Muscle of leg (tissue), 3 donors: ENCODE measurements at regions not wholly inside any gene's neighbourhood (a gene's known extent, or its start where the extent isn't known, plus 50 kb on each side); places are given as distances from the start of the nearest gene placed in this dataset.

Source experiments
- DNase-seq: peaks from one replicate; pipeline ENCODE4 v3.0.0; 2013
- H3K27ac ChIP-seq: one replicate; pipeline ENCODE4 v1.5.1; 2013; ENCODE audit warnings: mild to moderate bottlenecking, low read length, control low read depth
- H3K27me3 ChIP-seq: one replicate; pipeline ENCODE4 v1.6.1; 2013; ENCODE audit warnings: low read length; ENCODE audit not compliant: control insufficient read depth, insufficient read depth
- H3K36me3 ChIP-seq: one replicate; pipeline ENCODE4 v1.6.1; 2013; ENCODE audit warnings: low read length; ENCODE audit not compliant: control insufficient read depth, insufficient read depth
- H3K4me1 ChIP-seq: one replicate; pipeline ENCODE4 v1.6.1; 2013; ENCODE audit warnings: low read length; ENCODE audit not compliant: control insufficient read depth, insufficient read depth
- H3K4me3 ChIP-seq: one replicate; pipeline ENCODE4 v1.5.1; 2013; ENCODE audit warnings: low read length, control low read depth
- H3K9me3 ChIP-seq: replicated peaks from 2 replicates; pipeline ENCODE4 v1.6.1; 2013; ENCODE audit warnings: low read depth, low read length; ENCODE audit not compliant: control insufficient read depth
- WGBS: methylation state at CpG from one replicate; pipeline ENCODE4 v1.1.5; 2013; ENCODE audit warnings: missing lambda C conversion rate; ENCODE audit not compliant: insufficient coverage; 5-methylcytosine and 5-hydroxymethylcytosine counted together

DNA sequence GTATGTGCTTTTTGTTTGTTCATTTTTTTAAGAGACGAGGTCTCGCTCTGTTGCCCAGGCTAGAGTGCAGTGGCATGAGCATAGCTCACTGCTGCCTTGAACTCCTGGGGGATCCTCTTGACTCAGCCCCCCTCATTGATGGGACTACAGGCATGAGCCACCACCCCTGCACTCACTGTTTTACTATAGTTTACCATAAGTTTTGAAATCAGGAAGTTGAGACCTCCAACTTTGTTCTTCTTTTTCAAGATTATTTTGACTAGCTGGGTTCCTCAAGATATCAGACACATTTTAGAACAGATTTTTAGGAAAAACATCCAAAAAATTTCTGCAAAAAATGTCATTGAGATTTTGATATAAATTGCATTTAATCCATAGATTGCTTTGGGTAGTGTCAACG is 120.4 kb upstream of the FGGY start:
- DNase-seq = no peak
- peaks cover 7% of the 10 kb centered on the region for H3K4me1 ChIP-seq
- H3K27ac ChIP-seq = no peak overlapping the region
- H3K27me3 ChIP-seq = no peaks in the 10 kb centered on the region
- no peaks in the 10 kb centered on the region for H3K36me3 ChIP-seq
- peaks cover 4% of the 10 kb centered on the region for H3K9me3 ChIP-seq
- WGBS = no CpG with 5 or more reads among the region's 3 CpGs
- no peak overlapping the region for H3K4me3 ChIP-seq

DNA sequence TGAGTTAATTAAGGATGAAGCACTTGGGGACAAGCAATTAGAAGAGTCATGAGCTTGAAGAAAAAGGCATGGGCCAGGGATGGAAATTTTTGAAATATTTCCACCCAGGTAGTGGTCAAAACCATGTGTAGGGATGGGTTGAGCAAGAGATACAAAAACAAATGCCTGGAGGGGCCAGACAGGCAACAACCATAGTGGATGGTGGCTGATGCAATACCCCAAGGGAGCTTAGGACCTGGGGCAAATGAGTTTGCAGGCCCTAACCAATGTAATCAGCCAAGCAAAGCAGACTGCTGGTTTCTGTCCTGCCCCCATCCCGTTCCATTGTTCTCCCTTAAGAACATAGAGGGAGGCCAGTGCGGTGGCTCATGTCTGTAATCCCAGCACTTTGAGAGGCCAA is 119.1 kb upstream of the FGGY start:
- H3K27ac ChIP-seq = peak overlapping the region; percentile 54
- 80% methylated on average over 1 of the region's 2 CpGs for WGBS
- no peak for DNase-seq

DNA sequence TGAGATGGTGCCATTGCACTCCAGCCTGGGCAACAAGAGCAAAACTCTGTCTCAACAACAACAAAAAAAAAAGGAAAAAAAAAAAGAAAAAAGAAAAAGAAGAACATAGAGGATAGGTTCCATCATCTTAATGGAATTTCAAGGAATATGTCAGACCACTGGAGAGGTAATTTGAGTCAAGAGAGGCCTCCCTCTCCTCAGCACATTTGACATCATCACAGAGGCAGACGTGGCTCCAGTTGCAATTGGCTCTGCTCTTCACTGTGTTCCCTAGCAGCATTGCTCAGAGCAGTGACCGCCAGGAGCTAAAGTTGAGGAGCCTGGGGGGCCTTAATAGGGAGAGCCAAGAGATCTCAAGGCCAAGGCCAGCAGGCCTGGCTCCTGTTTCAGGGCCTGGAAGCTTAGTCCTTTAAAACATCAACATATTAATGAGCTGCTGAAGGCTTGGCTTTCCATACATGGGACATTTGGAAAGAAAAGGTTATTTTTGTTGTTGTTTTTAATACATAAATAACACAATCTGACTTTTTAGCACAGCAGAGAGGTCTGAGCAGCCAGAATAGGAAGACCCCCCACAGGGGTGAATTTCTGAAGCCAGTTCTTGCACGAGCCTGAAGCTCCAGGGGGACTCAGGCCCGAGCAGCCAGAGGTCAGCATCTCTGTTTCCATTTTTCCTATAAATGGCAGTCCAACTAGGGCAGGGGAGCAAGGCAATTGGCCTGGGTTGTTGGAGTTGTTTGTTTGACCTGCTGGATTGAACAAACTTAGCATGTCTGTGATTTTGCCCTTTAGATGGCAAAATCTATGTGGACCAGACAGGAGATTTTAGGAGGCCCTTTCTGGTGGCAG is 118.3 kb upstream of the FGGY start:
- Histone ChIP-seq H3K4me1 (peaks cover 7% of the 10 kb centered on the region), H3K36me3 (no peaks in the 10 kb centered on the region), H3K27me3 (no peaks in the 10 kb centered on the region), H3K9me3 (peaks cover 4% of the 10 kb centered on the region), H3K27ac (peak overlapping the region; percentile 63), H3K4me3 (no peak overlapping the region)
- WGBS = 18% methylated on average over 3 of the region's 4 CpGs
- DNase-seq = peak; percentile 99

More for the DNA sequence above, 119.1 kb upstream of the FGGY start:
- H3K4me1 ChIP-seq = peaks cover 7% of the 10 kb centered on the region
- no peaks in the 10 kb centered on the region for H3K27me3 ChIP-seq
- no peak overlapping the region for H3K4me3 ChIP-seq
- H3K9me3 ChIP-seq = peaks cover 4% of the 10 kb centered on the region
- H3K36me3 ChIP-seq = no peaks in the 10 kb centered on the region

DNA sequence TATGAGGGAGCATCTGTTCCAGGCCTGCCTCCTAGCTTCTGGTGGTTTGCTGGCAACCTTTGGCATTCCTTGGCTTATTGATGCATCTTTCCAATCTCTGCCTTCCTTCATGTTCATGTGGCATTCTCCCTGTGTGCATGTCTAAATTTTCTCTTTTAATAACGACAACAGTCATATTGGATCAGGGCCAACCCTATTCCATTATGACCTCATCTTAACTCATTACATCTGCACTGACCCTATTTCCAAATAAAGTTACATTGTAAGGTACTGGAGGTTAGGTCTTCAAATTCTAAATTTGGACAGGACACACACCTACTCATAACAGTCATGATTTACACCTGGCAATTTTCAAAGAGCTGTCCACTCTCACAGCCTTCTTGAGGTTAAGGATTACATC is 117.2 kb upstream of the FGGY start:
- no peak overlapping the region for H3K4me3 ChIP-seq
- no peak for DNase-seq
- H3K27ac ChIP-seq = no peak overlapping the region
- H3K27me3 ChIP-seq = no peaks in the 10 kb centered on the region
- H3K36me3 ChIP-seq = no peaks in the 10 kb centered on the region
- peaks cover 4% of the 10 kb centered on the region for H3K9me3 ChIP-seq
- no CpG with 5 or more reads among the region's 1 CpG for WGBS
- H3K4me1 ChIP-seq = peaks cover 7% of the 10 kb centered on the region

DNA sequence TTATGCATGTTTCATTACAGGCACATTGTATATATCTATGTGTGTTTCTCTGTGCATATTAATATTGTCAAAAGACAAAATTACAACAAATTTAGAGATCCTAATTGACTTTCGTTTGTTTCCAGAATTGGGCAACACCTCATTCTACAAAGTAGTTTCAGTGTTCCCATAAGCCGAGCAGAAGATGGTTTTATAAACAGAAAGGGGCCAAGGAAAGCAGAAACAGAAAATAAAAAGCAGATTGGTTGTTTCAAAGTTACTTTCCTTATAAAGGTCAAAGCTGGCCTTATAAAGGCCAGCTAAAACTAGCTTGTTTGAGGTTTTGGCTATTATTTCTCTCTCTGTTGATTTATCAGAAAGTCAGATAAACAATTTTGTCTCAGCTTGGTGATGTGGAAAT is 116.2 kb upstream of the FGGY start:
- no peak for DNase-seq
- Histone ChIP-seq H3K27ac (no peak overlapping the region), H3K4me3 (no peak overlapping the region), H3K4me1 (peaks cover 7% of the 10 kb centered on the region), H3K9me3 (peaks cover 4% of the 10 kb centered on the region), H3K36me3 (no peaks in the 10 kb centered on the region), H3K27me3 (no peaks in the 10 kb centered on the region)
- whole genome bisulfite sequencing = 60% methylated on average over 1 of the region's 2 CpGs

DNA sequence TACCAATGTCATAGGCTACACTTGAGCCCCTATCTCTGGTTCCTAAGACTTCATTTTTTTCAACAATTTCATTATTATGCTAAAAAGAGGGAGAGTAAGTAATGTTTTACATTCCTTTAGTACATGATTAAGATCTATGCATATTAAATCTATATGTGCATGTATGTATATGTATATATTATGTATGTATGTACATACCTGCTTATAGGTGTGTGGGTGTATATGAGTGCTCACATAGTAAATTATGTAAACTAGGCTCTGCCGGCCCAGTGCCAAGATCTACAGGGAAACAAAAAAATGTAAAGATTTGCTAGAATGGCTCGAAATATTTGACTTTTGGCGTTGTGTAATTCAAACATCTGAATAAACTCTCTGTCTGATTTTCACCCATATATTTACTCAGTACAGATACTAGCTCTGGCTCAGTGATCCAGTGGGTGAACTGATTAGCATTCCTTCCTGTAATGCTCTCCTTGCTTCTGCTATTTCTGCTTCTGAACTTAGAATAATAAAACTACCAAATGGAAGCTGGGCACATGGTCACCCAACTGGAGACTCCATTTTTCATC is 113.1 kb upstream of the FGGY start:
- Histone ChIP-seq H3K4me3 (no peak overlapping the region), H3K27me3 (no peaks in the 10 kb centered on the region), H3K27ac (no peak overlapping the region), H3K4me1 (peaks cover 11% of the 10 kb centered on the region), H3K36me3 (no peaks in the 10 kb centered on the region), H3K9me3 (no peaks in the 10 kb centered on the region)
- no peak for DNase-seq
- WGBS = no CpG with 5 or more reads among the region's 3 CpGs

DNA sequence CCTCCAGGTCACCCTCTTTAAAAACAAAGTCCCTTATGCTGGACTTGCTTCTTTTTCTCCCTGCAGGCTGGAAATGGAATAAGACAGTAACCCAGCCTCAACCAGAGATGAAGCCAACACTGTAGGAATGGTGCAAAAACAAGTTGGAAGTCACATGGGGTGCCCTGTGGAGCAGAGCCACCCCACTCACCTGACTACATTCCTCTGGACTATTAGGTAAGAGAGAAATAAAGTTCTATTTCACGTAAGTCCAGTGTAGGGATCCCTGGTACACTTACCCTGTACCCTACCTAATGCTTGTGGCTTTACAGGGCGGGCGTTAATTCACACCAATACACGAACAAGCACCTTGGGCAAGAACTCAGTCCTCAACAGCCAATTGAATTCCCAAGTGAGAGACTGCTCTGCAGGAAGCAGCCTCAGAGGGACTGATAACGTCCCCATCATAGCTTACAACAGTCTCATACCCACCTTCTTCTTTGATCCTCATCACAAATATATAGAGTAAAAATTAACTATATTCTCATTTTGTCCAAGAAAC is 112.5 kb upstream of the FGGY start:
- H3K27me3 ChIP-seq = no peaks in the 10 kb centered on the region
- H3K9me3 ChIP-seq = no peaks in the 10 kb centered on the region
- no peak overlapping the region for H3K4me3 ChIP-seq
- WGBS = 92% methylated on average over 3 of the region's 5 CpGs
- no peak for DNase-seq
- H3K27ac ChIP-seq = no peak overlapping the region
- no peaks in the 10 kb centered on the region for H3K36me3 ChIP-seq
- H3K4me1 ChIP-seq = peaks cover 9% of the 10 kb centered on the region

DNA sequence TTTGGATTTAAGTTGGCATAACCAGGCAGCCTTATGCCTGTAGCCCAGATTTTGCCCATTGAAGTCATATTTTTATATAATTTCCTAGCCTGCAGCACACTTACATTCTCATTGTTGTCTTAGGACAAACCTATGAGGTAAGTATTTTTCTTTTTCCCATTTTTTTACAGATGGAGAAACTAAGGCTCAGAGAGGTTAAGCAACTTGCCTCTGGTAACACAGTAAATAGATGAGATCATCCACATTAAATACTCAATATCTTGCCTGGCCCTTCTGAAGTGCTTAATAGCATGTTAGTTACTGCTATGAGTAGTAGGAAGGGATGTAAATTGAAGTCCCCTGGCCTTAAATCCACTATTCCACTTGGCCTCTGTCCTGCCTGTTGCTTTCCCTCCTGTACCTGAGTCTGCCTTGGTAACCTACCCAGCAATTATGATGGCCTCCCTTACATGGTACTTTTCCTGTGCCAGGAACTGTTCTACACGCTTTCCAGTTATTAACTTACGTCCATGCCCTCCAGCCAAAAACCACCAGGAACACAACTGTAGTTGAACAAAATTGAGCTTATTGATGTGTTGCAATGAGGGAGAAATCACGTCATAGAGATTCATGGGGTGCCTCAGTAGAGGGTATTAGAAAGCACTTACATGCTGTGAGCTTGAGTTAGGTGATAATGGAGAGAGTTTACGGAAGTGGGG is 111.6 kb upstream of the FGGY start:
- Histone ChIP-seq H3K27ac (no peak overlapping the region), H3K4me1 (peaks cover 9% of the 10 kb centered on the region), H3K36me3 (no peaks in the 10 kb centered on the region), H3K27me3 (no peaks in the 10 kb centered on the region), H3K4me3 (no peak overlapping the region), H3K9me3 (no peaks in the 10 kb centered on the region)
- DNase-seq = no peak
- 80% methylated on average over 2 of the region's 4 CpGs for WGBS

DNA sequence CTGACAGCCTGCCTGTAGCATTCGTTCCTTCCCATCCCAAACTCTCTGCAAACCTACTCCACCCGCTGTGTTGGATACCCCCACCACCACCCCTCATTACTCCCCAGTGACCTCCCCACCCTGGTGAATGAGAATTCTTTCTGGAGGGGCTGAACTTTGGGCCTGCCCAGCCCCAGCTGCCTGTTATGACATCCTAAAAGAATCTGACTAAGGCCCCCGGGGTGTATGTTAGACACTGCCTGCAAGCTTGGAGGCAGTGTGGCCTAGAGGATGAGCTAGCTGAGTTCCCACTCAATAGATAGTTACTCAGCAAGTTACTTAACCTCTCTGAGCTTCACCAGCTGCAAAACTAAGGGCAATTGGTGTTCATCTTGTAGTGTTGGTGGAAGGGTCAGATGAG is 110.2 kb upstream of the FGGY start:
- peak; percentile 86 for DNase-seq
- WGBS = no CpG with 5 or more reads among the region's 3 CpGs
- Histone ChIP-seq H3K27ac (no peak overlapping the region), H3K4me1 (peaks cover 9% of the 10 kb centered on the region), H3K4me3 (no peak overlapping the region), H3K9me3 (no peaks in the 10 kb centered on the region), H3K36me3 (no peaks in the 10 kb centered on the region), H3K27me3 (no peaks in the 10 kb centered on the region)
